ENCODE measurements at regions not wholly inside any gene's neighbourhood (a gene's known extent, or its start where the extent isn't known, plus 50 kb on each side); places are given as distances from the start of the nearest gene placed in this dataset.
A peak's percentile ranks its signal among the peaks of the same experiment; 100 is the strongest.

- no peak for TF ChIP-seq CTCF (IDR thresholded peaks at IDR 0.05; ENCODE audit: unreplicated experiment)
- peaks cover 67% of the 10 kb centered on the region for H3K27me3 Mint-ChIP-seq
- peak overlapping the region; percentile 53 for H3K4me3 Mint-ChIP-seq (ENCODE audit: low read depth)
- H3K27ac Mint-ChIP-seq = no peak overlapping the region
- H3K4me1 Mint-ChIP-seq (ENCODE audit: low read depth) = no peaks in the 10 kb centered on the region
- no peak for DNase-seq (ENCODE audit: low spot score, unreplicated experiment)
- H3K36me3 Mint-ChIP-seq (ENCODE audit: insufficient read depth) = no peaks in the 10 kb centered on the region
- H3K9me3 Mint-ChIP-seq (ENCODE audit: low read depth) = no peaks in the 10 kb centered on the region
Measured at GRCh38 chr12:94872971-94873733, 130.3 kb downstream of the NDUFA12 start.

- no peaks in the 10 kb centered on the region for H3K4me1 Mint-ChIP-seq (ENCODE audit: low read depth)
- no peak for TF ChIP-seq CTCF (IDR thresholded peaks at IDR 0.05; ENCODE audit: unreplicated experiment)
- no peak for DNase-seq (ENCODE audit: low spot score, unreplicated experiment)
- no peaks in the 10 kb centered on the region for H3K36me3 Mint-ChIP-seq (ENCODE audit: insufficient read depth)
- no peaks in the 10 kb centered on the region for H3K9me3 Mint-ChIP-seq (ENCODE audit: low read depth)
- H3K27me3 Mint-ChIP-seq = peaks cover 63% of the 10 kb centered on the region
- H3K27ac Mint-ChIP-seq = no peak overlapping the region
- H3K4me3 Mint-ChIP-seq (ENCODE audit: low read depth) = peak overlapping the region; percentile 53
Measured at GRCh38 chr12:94872671-94872970, 130.9 kb downstream of the NDUFA12 start.

- H3K27me3 Mint-ChIP-seq = peaks cover 60% of the 10 kb centered on the region
Measured at GRCh38 chr12:94872007-94872653, 131.4 kb downstream of the NDUFA12 start.

GRCh38 chr12:94870511-94870910 is 133.0 kb downstream of the NDUFA12 start:
- H3K27me3 Mint-ChIP-seq = peaks cover 50% of the 10 kb centered on the region
- no peak for DNase-seq (ENCODE audit: low spot score, unreplicated experiment)
- H3K27ac Mint-ChIP-seq = no peak overlapping the region
- no peak overlapping the region for H3K4me3 Mint-ChIP-seq (ENCODE audit: low read depth)
- H3K36me3 Mint-ChIP-seq (ENCODE audit: insufficient read depth) = no peaks in the 10 kb centered on the region
- no peaks in the 10 kb centered on the region for H3K4me1 Mint-ChIP-seq (ENCODE audit: low read depth)
- no peaks in the 10 kb centered on the region for H3K9me3 Mint-ChIP-seq (ENCODE audit: low read depth)
- no peak for TF ChIP-seq CTCF (IDR thresholded peaks at IDR 0.05; ENCODE audit: unreplicated experiment)

More at GRCh38 chr12:94872007-94872653, 131.4 kb downstream of the NDUFA12 start:
- Mint-ChIP-seq H3K27ac (no peak overlapping the region), H3K36me3 (ENCODE audit: insufficient read depth) (no peaks in the 10 kb centered on the region), H3K4me1 (ENCODE audit: low read depth) (no peaks in the 10 kb centered on the region), H3K9me3 (ENCODE audit: low read depth) (no peaks in the 10 kb centered on the region), H3K4me3 (ENCODE audit: low read depth) (peak overlapping the region; percentile 53)
- no peak for TF ChIP-seq CTCF (IDR thresholded peaks at IDR 0.05; ENCODE audit: unreplicated experiment)
- no peak for DNase-seq (ENCODE audit: low spot score, unreplicated experiment)

GRCh38 chr12:94868161-94868560 is 135.3 kb downstream of the NDUFA12 start:
- Mint-ChIP-seq H3K27ac (no peak overlapping the region), H3K4me1 (ENCODE audit: low read depth) (no peaks in the 10 kb centered on the region), H3K9me3 (ENCODE audit: low read depth) (peaks cover 5% of the 10 kb centered on the region), H3K4me3 (ENCODE audit: low read depth) (no peak overlapping the region), H3K27me3 (peaks cover 32% of the 10 kb centered on the region), H3K36me3 (ENCODE audit: insufficient read depth) (no peaks in the 10 kb centered on the region)
- no peak for TF ChIP-seq CTCF (IDR thresholded peaks at IDR 0.05; ENCODE audit: unreplicated experiment)
- DNase-seq (ENCODE audit: low spot score, unreplicated experiment) = no peak
